ENCODE measurements at regions not wholly inside any gene's neighbourhood (a gene's known extent, or its start where the extent isn't known, plus 50 kb on each side); places are given as distances from the start of the nearest gene placed in this dataset.

DNA sequence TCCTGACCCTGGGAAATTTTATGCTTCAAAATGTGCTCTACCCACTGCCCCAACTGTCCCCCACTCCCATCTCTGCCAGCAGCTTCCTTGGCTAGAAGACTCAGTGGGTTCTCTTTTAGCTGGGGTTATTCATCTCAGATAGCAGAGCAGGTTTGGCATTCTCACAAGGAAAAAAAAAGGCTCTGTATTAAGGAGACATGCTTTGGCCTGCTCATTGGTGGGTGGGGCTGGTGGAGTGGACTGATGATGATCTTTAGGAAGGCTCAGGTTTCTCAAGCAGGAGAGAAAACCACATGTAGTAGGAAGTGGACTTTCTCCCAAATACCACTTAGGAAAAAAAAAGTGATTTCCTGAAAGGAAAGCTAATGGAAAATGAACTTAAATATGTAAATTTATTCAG lies 279.2 kb upstream of the ZNF462 start:
- DNase-seq (ENCODE audit: missing footprints) (no peak), ATAC-seq (no peak)
- intact Hi-C loops (cut with DNase I) = no loop called here

DNA sequence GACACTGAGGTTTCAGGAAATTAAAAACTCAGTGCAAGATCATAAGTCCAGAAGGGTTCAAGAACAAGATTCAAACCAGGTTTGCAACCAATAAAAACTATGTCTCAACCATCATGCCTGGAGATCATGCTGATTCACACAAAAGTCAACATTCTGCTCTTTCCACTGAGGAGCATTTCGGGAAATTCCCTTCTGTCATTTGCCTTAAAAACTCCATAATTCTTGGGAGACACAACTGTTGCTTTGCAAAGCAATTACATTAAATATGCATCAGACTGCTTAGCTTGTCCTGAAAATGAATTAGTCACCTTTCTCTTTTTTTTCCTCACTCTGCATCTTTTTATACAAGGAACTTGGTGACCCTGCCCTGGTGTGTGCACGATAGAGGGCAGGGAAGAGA lies 275.9 kb upstream of the ZNF462 start:
- no peak for DNase-seq (ENCODE audit: missing footprints)
- intact Hi-C loops (cut with DNase I) = no loop called here
- no peak for ATAC-seq

DNA sequence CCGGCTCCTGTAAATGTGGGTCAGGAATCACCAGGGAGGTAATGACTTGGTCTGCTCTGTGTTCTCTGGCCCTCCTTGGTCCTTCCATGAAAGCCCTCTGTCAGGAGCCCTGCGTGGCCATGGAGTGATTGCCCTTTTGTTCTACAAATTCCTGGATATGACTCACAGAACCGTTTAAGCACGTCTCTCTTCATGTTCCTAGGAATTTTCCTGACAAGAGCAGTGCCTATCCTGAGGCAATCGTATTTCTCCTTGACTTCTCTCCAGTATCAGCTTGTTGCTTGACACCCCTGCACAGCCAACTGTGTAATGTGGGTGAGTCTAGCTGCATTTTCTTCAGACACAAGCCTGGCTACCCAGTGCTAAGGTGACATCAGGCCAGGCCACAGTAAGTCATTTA lies 274.3 kb upstream of the ZNF462 start:
- ATAC-seq (no peak), DNase-seq (ENCODE audit: missing footprints) (no peak)
- intact Hi-C loops (cut with DNase I) = no loop called here

DNA sequence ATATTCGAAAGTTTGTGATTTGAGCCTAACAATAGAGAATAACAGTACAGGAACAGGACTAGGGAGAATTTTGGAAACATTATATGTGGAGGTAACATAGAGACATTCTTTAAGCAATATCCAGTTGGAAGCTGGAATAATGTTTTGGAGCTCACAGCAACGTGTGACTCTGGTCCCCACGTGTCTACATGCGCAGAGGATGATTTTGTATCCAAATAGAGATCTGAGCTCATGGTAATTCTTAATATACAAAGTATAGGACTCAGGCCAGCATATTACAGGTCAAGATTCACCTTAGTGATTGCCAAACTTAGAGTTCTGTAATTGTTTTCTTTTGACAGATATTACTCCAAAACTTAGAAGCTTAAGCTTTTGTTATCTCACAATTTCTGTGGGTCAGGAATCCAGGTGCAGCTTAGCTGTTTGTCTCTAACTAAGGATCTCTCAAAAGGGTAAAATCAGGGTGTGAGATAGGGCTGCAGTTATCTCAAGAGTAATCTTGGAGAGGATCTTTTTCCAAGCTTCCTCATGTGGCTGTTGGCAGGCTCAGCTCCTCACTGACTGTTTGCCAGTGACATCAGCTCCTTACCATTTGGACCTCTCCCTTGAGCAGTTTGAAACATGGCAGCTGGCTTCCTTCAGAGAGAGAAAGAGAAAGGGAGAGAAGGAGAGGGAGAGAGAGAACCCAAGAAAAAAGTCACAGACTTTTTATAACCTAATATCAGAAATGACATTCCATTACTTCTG lies 272.0 kb upstream of the ZNF462 start:
- ATAC-seq (no peak), DNase-seq (ENCODE audit: missing footprints) (no peak)
- intact Hi-C loops (cut with DNase I) = no loop called here

DNA sequence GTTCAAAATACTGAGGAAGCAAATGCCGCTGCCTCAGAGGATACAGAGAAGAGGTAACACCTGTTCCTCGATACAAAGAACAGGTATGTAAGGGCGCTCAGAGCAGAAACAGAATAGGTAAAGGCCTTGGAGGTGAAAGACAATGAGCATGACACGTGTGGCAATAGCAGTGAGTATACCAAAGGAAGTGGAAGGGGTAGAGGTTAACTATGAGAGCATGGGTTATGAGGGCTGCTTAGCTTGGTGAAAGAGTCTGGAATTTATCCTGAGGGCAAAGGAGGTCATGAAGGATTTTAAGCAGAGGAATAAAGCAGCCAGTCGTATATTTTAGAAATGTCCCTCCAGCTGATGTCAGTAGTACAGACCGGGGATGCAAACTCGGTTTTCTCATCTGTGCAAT lies 269.8 kb upstream of the ZNF462 start:
- ATAC-seq (no peak), DNase-seq (ENCODE audit: missing footprints) (no peak)
- intact Hi-C loops (cut with DNase I) = no loop called here

DNA sequence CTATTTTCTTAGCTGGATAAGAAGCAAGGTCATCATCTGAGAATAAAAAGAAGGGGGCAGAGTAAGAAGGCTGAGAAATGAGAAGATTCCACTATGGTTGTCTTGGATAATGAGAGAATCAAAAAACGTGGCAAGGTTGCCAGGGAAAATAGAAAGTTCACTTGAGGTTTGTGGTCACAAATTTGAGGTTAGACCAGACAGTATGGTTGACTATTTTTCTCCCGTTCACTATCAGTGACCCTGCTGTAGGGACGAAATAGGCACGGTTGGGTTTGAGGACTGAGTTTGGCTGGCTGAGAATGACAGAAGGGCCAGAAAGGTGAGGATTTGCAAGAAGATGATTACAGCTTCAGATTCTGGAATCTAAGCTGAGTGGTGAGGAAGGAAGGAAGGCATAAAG lies 266.0 kb upstream of the ZNF462 start:
- no peak for DNase-seq (ENCODE audit: missing footprints)

DNA sequence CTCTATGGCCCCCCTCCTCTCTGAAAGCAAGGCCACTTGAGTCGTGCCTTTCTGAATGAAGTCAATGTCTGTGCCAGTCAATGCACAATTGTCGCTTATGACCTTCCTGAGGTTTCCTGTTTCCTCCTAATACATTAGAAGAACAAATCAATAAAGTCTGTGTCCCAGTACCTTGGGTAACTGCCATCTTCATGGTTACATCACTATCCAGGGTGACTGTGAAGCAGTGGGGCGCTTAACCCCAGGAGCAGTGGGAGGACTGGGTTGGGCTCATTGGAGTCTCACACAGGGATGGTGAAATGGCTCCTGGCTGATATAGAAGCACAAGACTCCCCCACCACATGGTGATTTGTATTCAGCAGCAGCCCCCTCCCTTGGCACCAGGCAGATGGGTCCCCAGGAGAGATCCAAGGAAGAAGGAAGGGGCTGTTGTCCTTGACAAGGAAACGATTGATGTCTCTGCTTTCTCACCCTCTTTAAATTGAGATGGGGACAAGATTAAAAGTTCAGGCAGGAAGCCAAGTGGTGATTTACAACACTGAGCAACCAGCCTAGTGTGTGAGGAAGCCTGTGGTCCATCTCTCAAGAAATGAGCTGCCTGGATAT lies 261.9 kb upstream of the ZNF462 start:
- DNase-seq (ENCODE audit: missing footprints) (no peak), ATAC-seq (no peak)
- intact Hi-C loops (cut with DNase I) = no loop called here

More for the DNA sequence above, 266.0 kb upstream of the ZNF462 start:
- intact Hi-C loops (cut with DNase I) = no loop called here
- no peak for ATAC-seq

DNA sequence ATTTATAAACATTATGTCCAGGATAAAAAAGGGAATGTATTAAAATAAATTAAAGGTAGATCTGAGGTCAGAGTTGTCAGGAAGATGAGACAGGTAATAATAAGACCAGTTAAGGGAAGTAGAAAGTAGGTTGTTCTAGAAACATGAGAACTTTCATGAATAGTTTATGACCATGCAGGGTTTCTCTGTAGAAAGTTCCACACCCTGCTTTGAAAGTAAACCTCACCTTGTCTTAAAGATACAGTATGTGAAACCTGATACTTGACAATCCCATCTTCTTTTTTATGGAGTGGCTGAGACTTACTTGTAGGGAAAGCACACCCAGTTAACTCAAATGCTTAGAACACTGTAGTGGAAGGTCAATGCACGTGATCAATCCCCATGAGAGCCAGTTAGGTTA lies 260.6 kb upstream of the ZNF462 start:
- ATAC-seq = no peak
- intact Hi-C loops (cut with DNase I) = no loop called here

DNA sequence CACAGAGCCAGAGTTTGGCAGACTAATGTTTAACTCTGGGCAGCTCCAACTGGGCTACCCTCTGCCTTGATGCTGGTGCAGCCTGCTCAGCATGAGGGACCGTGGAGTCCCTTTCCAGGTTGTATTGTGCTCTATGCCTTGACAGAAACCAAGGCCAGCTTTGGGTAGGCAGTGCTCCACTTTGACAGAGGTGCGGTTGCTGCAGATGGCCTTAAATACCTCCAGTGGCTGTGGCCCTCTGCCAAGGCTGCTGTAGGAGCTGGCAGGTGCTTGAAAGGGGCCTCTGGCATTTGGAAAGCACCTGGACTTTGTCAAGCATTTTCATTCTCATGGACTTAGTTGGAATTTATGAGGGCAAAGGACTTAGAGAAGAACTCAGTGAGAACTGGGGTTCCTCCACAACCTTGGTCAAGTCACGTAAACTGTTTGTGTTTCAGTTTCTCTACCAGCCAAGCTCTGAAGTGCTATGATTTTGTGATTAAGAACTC lies 249.7 kb upstream of the ZNF462 start:
- intact Hi-C loops (cut with DNase I) = no loop called here
- peak; percentile 28 for ATAC-seq
- DNase-seq (ENCODE audit: missing footprints) = no peak

More for the DNA sequence above, 260.6 kb upstream of the ZNF462 start:
- no peak for DNase-seq (ENCODE audit: missing footprints)

DNA sequence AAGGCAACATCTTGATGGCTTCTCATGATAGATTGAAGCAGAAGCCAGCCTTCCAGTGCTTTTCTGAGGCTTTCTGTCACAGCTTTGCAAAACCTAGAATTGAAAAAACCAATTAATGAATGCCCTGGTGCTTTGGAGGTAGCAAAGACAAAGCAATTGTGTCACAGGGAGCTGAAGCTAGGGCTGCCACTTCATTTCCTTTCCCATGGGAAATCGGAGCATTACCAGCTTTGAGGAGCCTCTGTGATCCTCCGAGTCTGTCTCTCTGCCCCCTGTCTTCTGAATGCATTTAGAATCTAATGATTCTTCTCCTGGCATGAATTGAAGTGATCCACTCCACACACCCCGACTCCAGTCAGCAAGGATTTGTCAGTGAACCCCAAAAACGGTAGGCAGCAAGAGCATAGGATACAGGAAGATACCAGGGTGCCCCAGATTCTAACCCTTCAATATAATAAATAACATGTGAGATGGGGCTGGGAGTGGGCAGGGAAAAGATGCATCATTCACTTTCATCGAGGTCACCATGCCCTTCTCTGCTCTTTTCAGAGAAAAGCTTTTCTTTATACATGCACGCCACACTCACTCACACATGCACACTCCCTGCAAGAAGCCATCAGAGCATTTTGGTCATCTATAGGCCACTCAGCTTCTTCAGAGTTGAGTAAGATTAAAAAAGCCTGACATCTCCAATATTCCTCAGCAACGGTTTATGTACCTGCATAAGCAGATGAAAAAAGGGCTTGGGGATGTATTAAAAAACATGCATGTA lies 247.7 kb upstream of the ZNF462 start:
- ATAC-seq (no peak), DNase-seq (ENCODE audit: missing footprints) (no peak)
- intact Hi-C loops (cut with DNase I) = no loop called here

DNA sequence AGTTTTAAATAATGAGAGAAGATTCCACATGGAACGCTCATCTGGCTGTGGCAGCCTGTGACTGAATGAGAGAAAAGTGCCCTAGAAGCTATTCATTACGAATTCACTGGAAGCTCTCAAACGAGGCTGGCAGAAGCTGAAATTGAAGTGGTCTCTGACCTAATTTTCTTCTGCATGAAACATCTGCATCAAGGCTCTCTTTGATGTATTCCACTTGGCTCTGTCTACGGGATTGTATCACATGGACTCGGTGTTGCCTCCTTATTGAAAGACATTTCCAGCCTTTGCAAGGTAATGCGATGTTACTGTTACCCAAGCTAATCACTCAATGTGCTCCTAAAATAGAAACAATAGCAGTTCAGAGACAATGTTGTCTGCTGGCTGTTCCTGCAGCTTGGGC lies 246.9 kb upstream of the ZNF462 start:
- intact Hi-C loops (cut with DNase I) = no loop called here
- DNase-seq (ENCODE audit: missing footprints) = no peak
- no peak for ATAC-seq

DNA sequence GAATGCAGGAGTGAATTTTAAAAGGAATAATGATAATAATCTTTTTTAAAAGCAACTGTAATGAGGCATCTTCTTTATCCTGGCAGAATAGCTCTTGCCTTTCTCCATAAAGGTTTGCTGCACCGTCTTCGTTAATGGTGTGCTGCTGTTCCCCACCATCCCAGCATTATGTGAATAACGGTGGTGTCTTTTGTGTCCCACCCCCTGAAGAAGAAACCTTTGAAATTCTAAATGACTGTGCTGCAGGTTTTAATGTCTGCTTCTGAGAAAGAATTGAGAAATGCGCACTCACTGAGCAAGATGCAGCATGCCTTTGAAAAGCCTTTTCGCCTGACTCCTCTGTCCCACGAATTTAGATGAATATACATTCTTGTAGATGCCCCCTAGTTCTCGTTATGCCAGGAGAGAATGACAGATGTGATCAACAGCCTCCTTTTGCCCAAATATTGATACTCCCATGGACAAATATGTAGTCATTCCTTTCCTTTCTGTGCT lies 246.1 kb upstream of the ZNF462 start:
- DNase-seq (ENCODE audit: missing footprints) (no peak), ATAC-seq (no peak)

DNA sequence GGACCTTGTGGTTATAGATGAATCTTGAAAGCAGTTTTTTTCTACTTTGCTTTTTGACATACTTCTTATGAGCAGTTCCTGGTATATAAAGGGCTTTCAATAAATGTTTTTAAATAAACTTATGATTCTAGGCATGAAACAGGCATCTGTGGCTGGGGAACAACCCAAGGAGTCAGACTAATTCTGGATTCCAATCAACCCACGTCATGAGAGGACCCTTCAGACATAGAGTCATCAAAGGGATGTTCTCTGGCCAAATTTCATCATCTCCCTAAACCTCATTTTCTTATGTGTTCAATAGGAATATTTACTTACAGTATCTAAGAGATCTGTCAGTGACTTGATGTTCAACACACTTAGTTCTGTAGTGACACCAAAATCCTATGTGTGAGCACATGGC lies 243.8 kb upstream of the ZNF462 start:
- ATAC-seq (no peak), DNase-seq (ENCODE audit: missing footprints) (no peak)
- intact Hi-C loops (cut with DNase I) = no loop called here

More for the DNA sequence above, 246.1 kb upstream of the ZNF462 start:
- intact Hi-C loops (cut with DNase I) = no loop called here

DNA sequence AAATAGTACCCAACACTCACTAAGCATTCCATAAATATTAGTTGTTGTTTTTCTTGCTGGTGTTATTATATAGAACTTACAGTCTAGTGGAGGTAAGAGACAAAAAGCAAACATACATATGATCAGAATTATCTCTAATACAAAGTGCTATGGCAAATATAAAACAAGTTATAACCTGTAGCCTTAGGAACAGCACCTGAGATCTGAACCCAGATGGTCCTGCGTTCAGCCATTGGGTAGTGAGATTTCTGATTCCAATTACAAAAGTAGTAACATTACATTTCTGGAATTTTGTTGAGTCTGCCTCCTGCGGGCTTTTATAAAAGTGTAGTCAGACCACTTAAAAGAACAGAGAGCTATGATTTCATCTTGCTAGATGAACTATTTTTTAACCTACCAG lies 242.9 kb upstream of the ZNF462 start:
- no peak for DNase-seq (ENCODE audit: missing footprints)
- intact Hi-C loops (cut with DNase I) = no loop called here
- ATAC-seq = no peak

DNA sequence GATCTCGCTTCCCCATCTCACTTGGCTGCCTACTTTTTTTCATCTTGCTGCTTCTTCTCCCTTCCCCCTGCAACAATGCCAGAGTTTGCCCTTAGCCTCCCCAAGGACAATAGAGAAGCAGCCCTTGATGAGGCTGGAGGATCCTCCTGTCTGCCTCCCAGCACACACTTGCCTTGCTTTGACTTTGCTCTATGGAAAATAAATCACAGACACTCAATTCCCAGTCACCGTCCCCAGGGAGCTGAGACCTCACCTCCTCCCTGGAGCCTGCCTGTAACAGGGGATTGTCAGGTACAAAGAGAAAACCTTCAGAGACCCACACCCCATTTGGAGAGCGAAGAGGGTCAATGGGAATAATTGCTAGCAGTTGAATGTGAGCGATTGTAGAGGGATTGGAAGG lies 242.1 kb upstream of the ZNF462 start:
- no peak for DNase-seq (ENCODE audit: missing footprints)
- intact Hi-C loops (cut with DNase I) = no loop called here
- no peak for ATAC-seq

DNA sequence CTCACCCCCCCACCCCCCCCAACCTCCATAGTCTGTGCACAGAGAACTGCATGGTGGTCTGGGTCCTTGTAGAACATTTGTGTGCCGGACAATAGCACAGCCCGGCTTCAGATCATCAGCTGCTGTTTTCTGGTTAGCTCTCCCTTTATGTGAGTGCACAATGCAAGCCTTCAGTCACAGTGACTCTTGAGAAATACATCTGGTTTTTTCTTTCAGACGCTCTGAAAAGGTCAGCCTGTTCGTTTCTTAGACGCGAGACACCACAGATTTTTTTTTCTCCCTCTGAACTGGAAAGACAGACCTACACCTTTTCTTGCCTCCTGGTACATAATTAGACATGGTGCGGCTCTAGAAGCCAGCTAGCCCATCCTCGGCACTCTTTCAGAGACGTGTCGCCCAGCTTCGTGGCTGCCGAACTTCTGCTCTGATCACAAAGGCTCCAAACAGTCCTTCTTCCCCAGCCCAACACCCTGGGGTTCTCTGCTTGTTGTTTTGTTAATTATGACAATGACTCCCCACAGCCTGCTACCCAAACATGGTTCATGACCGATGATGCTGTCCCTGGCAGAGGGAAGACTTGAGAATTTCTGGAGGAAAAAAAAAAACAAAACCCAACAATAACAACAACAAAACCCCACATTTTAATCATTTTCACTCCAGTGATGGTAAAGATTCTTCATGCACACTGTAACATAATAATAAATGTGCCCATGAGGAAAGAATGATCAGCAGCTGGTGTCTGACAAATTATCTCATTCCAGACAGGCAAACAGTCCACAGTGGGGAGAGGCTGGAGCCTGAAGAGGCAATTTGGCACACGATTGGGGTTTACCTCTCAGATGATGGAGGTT lies 241.4 kb upstream of the ZNF462 start:
- ATAC-seq = no peak

DNA sequence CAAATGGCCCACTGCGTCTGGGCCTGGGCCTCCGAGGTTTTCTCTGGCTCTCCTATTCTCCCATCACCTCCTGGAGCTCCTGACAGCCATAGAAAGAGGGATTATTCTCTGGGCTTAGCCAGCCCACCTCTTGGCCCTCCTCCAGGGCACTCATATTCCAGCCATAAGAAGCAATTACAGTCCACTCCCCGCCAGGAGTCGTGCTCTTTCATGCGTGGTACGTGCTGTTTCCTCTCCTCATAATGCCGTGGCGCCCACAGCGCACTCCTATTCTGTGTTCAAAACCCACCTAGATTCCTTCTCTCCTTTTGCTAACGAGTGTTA lies 240.8 kb upstream of the ZNF462 start:
- DNase-seq (ENCODE audit: missing footprints) (peak; percentile 54), ATAC-seq (no peak)
- intact Hi-C loops (cut with DNase I) = no loop called here

More for the DNA sequence above, 241.4 kb upstream of the ZNF462 start:
- DNase-seq (ENCODE audit: missing footprints) = no peak
- intact Hi-C loops (cut with DNase I) = no loop called here

DNA sequence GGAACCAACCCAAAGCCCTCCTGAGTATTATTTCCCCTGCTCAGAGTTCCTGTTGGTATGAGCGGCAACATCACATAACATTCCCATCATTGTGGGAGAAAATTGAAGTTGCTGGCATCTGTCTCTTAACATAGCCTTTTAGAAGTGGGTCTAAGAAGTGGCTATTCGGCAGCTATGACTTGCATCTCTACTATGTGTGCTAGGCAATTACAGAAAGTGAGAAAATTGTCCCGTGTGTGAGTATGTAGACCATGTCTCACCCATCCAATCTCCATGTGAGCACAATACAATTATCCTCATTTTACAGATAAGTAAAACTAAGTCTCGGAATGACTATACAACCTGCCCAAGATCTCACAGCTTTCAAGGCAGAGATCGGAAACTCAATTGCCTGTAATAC lies 239.4 kb upstream of the ZNF462 start:
- intact Hi-C loops (cut with DNase I) = no loop called here
- DNase-seq (ENCODE audit: missing footprints) = no peak

DNA sequence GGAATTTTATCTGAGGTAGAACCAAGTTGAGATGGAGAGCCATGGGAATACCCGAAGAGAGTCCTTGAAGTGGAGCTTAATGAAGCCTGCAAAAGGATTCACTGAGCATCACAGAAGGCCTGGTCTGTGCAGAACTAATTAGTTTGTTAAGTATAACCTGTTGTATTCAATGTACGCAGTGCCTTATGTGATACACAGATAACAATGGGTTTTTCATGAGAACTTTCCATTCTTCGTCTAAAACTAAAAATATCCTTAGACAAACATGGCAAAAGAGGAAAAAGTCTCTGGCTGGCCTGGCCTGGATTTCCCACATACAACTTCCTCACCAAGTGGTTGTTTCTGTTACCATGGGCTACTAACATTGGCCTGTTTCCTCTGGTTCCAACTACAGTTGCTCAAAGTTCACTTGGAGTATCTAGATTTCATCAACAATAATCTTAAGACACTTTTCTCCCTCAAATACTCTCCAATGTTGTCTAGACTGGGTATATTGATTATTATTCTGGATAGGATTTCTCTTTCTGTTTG lies 237.6 kb upstream of the ZNF462 start:
- DNase-seq (ENCODE audit: missing footprints) = no peak
- ATAC-seq = no peak
- intact Hi-C loops (cut with DNase I) = no loop called here

More for the DNA sequence above, 239.4 kb upstream of the ZNF462 start:
- ATAC-seq = no peak

Data from Right ventricle myocardium inferior (tissue), 1 donor.